ENCODE measurements at regions not wholly inside any gene's neighbourhood (a gene's known extent, or its start where the extent isn't known, plus 50 kb on each side); places are given as distances from the start of the nearest gene placed in this dataset.

- H2BK15ac ChIP-seq (ENCODE audit: low read length) = no peak overlapping the region
- no peak overlapping the region for H3K9ac ChIP-seq (replicated peaks in 1 of 4; ENCODE audit: extremely low read depth in 1 of 4, low read depth in 3 of 4, low read length in 3 of 4)
- ChIA-PET POLR2A (ENCODE audit: partially characterized antibody) (no interaction called here), CTCF (ENCODE audit: partially characterized antibody) (no interaction called here)
- H3K23me2 ChIP-seq (ENCODE audit: low read depth, low read length) = no peaks in the 10 kb centered on the region
- no peaks in the 10 kb centered on the region for H4K20me1 ChIP-seq (replicated peaks in 1 of 2; ENCODE audit: control insufficient read depth in 1 of 2, insufficient read depth in 2 of 2, low read length in 2 of 2)
- H3K9me3 ChIP-seq (ENCODE audit: insufficient read depth in 2 of 2, low read depth in 1 of 2, low read length in 1 of 2) = no peaks in the 10 kb centered on the region
- H3K27ac ChIP-seq (ENCODE audit: low read depth, low read length) = no peak overlapping the region
- no peak overlapping the region for H3K4me3 ChIP-seq (ENCODE audit: extremely low read depth in 1 of 4, insufficient read depth in 2 of 4, low read depth in 3 of 4, low read length in 4 of 4)
- FAIRE-seq (no peak), DNase-seq (ENCODE audit: low read depth in 1 of 2, low spot score in 2 of 2) (no peak)
- no peaks in the 10 kb centered on the region for H3K36me3 ChIP-seq (ENCODE audit: control insufficient read depth in 2 of 4, insufficient read depth in 4 of 4, low read length in 3 of 4)
- no peak overlapping the region for H4K91ac ChIP-seq (replicated peaks; ENCODE audit: insufficient read length, low read length)
- no peak overlapping the region for H2AK5ac ChIP-seq (ENCODE audit: low read depth, low read length)
- no peak overlapping the region for H3K14ac ChIP-seq (ENCODE audit: insufficient read length)
- no peaks in the 10 kb centered on the region for H3K27me3 ChIP-seq (replicated peaks in 1 of 4; ENCODE audit: control insufficient read depth in 3 of 4, extremely low read depth in 1 of 4, insufficient read depth in 3 of 4, low read length in 3 of 4)
- no peak overlapping the region for H2BK120ac ChIP-seq (replicated peaks; ENCODE audit: low read depth, low read length)
- H2BK20ac ChIP-seq (ENCODE audit: low read length) = no peak overlapping the region
- H3K4ac ChIP-seq (replicated peaks; ENCODE audit: insufficient read length, low read depth, low read length) = no peak overlapping the region
- no peak overlapping the region for H2AFZ ChIP-seq (ENCODE audit: low read length)
- no peaks in the 10 kb centered on the region for H3K79me1 ChIP-seq (ENCODE audit: low read depth, low read length)
- H3K4me2 ChIP-seq (ENCODE audit: insufficient read depth in 1 of 2, low read depth in 2 of 2, low read length in 2 of 2) = no peak overlapping the region
- no peak overlapping the region for H2BK5ac ChIP-seq (ENCODE audit: low read depth, low read length)
- H3K56ac ChIP-seq (replicated peaks; ENCODE audit: insufficient read length, low read depth, low read length) = no peak overlapping the region
- H3K23ac ChIP-seq (ENCODE audit: insufficient read length) = no peak overlapping the region
- H3K79me2 ChIP-seq (ENCODE audit: control insufficient read depth in 1 of 2, insufficient read depth in 2 of 2, low read length in 2 of 2) = no peaks in the 10 kb centered on the region
- no peak for TF ChIP-seq JUND (IDR thresholded peaks at IDR 0.05; ENCODE audit: low read length)
- no peak for TF ChIP-seq FOSL1 (IDR thresholded peaks at IDR 0.05; ENCODE audit: insufficient read depth, low read depth, low read length)
- no peak for TF ChIP-seq MAFK (IDR thresholded peaks at IDR 0.05; ENCODE audit: low read depth, low read length)
- no peak for TF ChIP-seq EGR1 (IDR thresholded peaks at IDR 0.05; ENCODE audit: borderline replicate concordance, low read depth, low read length)
- TF ChIP-seq CBX8 (IDR thresholded peaks at IDR 0.05; ENCODE audit: borderline replicate concordance, low read depth, low read length) = no peak
- no peak for TF ChIP-seq GABPA (IDR thresholded peaks at IDR 0.05; ENCODE audit: borderline replicate concordance, insufficient read depth, low read length)
- no peak for TF ChIP-seq ZNF274 (IDR thresholded peaks at IDR 0.05; ENCODE audit: borderline replicate concordance, extremely low read depth, low read length)
- TF ChIP-seq KDM5A (IDR thresholded peaks at IDR 0.05; ENCODE audit: low read length) = no peak
- TF ChIP-seq ATF3 (IDR thresholded peaks at IDR 0.05; ENCODE audit: insufficient read depth, low read depth, low read length) = no peak
- no peak for TF ChIP-seq BACH1 (IDR thresholded peaks at IDR 0.05; ENCODE audit: low read length)
- TF ChIP-seq CEBPB (IDR thresholded peaks at IDR 0.05; ENCODE audit: low read depth, low read length) = no peak
- TF ChIP-seq RAD21 (IDR thresholded peaks at IDR 0.05 in 1 of 2, conservative IDR thresholded peaks at IDR 0.05 in 1 of 2; ENCODE audit: low read depth in 2 of 2, low read length in 2 of 2) = no peak
- no peak overlapping the region for H3K18ac ChIP-seq (ENCODE audit: extremely low read depth, low read length)
- WGBS, 2 experiments (ENCODE audit: extremely low coverage in 1 of 2, insufficient coverage in 1 of 2, insufficient read length in 1 of 2, insufficient replicate concordance in 2 of 2, low coverage in 1 of 2, low lambda C conversion rate in 2 of 2, missing lambda C conversion rate in 1 of 2) = 90% methylated on average over 3 of the region's 3 CpGs; no CpG with 5 or more reads in 1 of the 2 experiments
- no peak overlapping the region for H4K8ac ChIP-seq (ENCODE audit: extremely low read depth, insufficient read depth, low read length)
- H3K4me1 ChIP-seq (replicated peaks in 1 of 4; ENCODE audit: control insufficient read depth in 3 of 4, insufficient read depth in 4 of 4, low read length in 3 of 4) = no peaks in the 10 kb centered on the region
- H4K5ac ChIP-seq (ENCODE audit: insufficient read length, low read depth, low read length) = no peak overlapping the region
- no peak overlapping the region for H2BK12ac ChIP-seq (ENCODE audit: low read depth, low read length)
These were observed 911.3 kb upstream of the USP15 start for GRCh38 chr12:61348871-61349270.
